IMR-90 (cell line): ENCODE measurements at regions not wholly inside any gene's neighbourhood (a gene's known extent, or its start where the extent isn't known, plus 50 kb on each side); places are given as distances from the start of the nearest gene placed in this dataset.

Experiments used
- ATAC-seq: fragments of 200-7000 bp; cut with Tn5 transposase; 2 replicates; pipeline ENCODE4 v1.9.1; 2020; ENCODE audit warnings: low read depth, mild to moderate bottlenecking, moderate library complexity
- BruUV-seq: library from RNA; stranded (reverse); fragments of 400-500 nt; replicated peaks from 2 replicates; lab custom pipeline; 2021; lab: Mats Ljungman, UMichigan
- CTCF ChIA-PET: fragments of 300-600 bp; formaldehyde crosslinking; extraction: SDS; loops from one replicate; lab custom pipeline; 2021; ENCODE audit warnings: antibody characterized with exemption; lab: Yijun Ruan, JAX
- POLR2A ChIA-PET: fragments of 300-600 bp; sonication (Branson Sonifier 250); formaldehyde crosslinking; loops from one replicate; lab custom pipeline; 2022; ENCODE audit warnings: antibody characterized with exemption; ENCODE audit not compliant: unreplicated experiment; lab: Charles Lee
- DNase-seq: peaks from one replicate; pipeline ENCODE4 v3.0.0; 2013
- H2AFZ ChIP-seq: replicated peaks from 2 replicates; pipeline ENCODE3; 2013; ENCODE audit warnings: low read length, mild to moderate bottlenecking; ENCODE audit not compliant: poor library complexity
- H2AK5ac ChIP-seq: 2 replicates; pipeline ENCODE4 v1.6.1; 2013; ENCODE audit warnings: low read depth, low read length, inconsistent platforms
- H2AK9ac ChIP-seq: replicated peaks from 2 replicates; pipeline ENCODE3; 2013; ENCODE audit warnings: mild to moderate bottlenecking, low read depth, low read length, moderate library complexity; ENCODE audit not compliant: poor library complexity
- H2BK120ac ChIP-seq: 2 replicates; pipeline ENCODE4 v1.6.1; 2013; ENCODE audit warnings: low read depth, low read length, inconsistent platforms
- H2BK15ac ChIP-seq: 3 replicates; pipeline ENCODE4 v1.6.1; 2013; ENCODE audit warnings: low read depth, low read length, inconsistent platforms
- H2BK20ac ChIP-seq: 2 replicates; pipeline ENCODE4 v1.6.1; 2013; ENCODE audit warnings: low read depth, mild to moderate bottlenecking, inconsistent platforms, low read length, moderate library complexity
- H2BK5ac ChIP-seq: 2 replicates; pipeline ENCODE4 v1.6.1; 2013; ENCODE audit warnings: mild to moderate bottlenecking, low read depth, low read length, inconsistent platforms; ENCODE audit not compliant: poor library complexity, severe bottlenecking
- H3K14ac ChIP-seq: replicated peaks from 2 replicates; pipeline ENCODE4 v1.6.1; 2013; ENCODE audit warnings: low read depth, low read length, inconsistent platforms
- H3K18ac ChIP-seq: 2 replicates; pipeline ENCODE4 v1.6.1; 2013; ENCODE audit warnings: low read depth, low read length, control low read depth
- H3K23ac ChIP-seq: 2 replicates; pipeline ENCODE4 v1.6.1; 2013; ENCODE audit warnings: low read depth, low read length, inconsistent platforms
- H3K27ac ChIP-seq: 2 replicates; pipeline ENCODE4 v1.5.1; 2013; ENCODE audit warnings: mild to moderate bottlenecking, control low read depth, low read length; ENCODE audit not compliant: insufficient read depth
- H3K27me3 ChIP-seq: 2 replicates; pipeline ENCODE4 v1.6.1; 2013; ENCODE audit warnings: low read length; ENCODE audit not compliant: control insufficient read depth, insufficient read depth
- H3K36me3 ChIP-seq: 2 replicates; pipeline ENCODE4 v1.6.1; 2013; ENCODE audit warnings: low read length, mixed read lengths; ENCODE audit not compliant: control insufficient read depth, insufficient read depth
- H3K4ac ChIP-seq: 2 replicates; pipeline ENCODE4 v1.6.1; 2013; ENCODE audit warnings: low read depth, low read length, inconsistent platforms
- H3K4me1 ChIP-seq: 2 replicates; pipeline ENCODE4 v1.6.1; 2013; ENCODE audit warnings: low read length, mixed read lengths; ENCODE audit not compliant: control insufficient read depth, insufficient read depth
- H3K4me2 ChIP-seq: 2 replicates; pipeline ENCODE4 v1.6.1; 2013; ENCODE audit warnings: low read depth, mild to moderate bottlenecking, control low read depth, low read length, moderate library complexity
- H3K4me3 ChIP-seq: 2 replicates; pipeline ENCODE4 v1.5.1; 2013; ENCODE audit warnings: low read depth, mild to moderate bottlenecking, control low read depth, low read length, moderate library complexity; ENCODE audit not compliant: insufficient read depth
- H3K56ac ChIP-seq: 2 replicates; pipeline ENCODE4 v1.6.1; 2013; ENCODE audit warnings: low read length, inconsistent platforms; ENCODE audit not compliant: insufficient read depth; ENCODE audit errors: extremely low read depth
- H3K79me1 ChIP-seq, 2 experiments: 2 replicates each; pipeline ENCODE4 v1.6.1; 2013; ENCODE audit warnings: low read length in 2 of 2, inconsistent platforms in 1 of 2, low read depth in 1 of 2
- H3K9ac ChIP-seq: 2 replicates; pipeline ENCODE4 v1.6.1; 2013; ENCODE audit warnings: low read depth, low read length, control low read depth
- H3K9me1 ChIP-seq: 2 replicates; pipeline ENCODE4 v1.6.1; 2013; ENCODE audit warnings: low read length, inconsistent platforms; ENCODE audit not compliant: insufficient read depth
- H3K9me3 ChIP-seq: 2 replicates; pipeline ENCODE4 v1.6.1; 2013; ENCODE audit warnings: low read length; ENCODE audit not compliant: control insufficient read depth, insufficient read depth
- H4K20me1 ChIP-seq: 2 replicates; pipeline ENCODE4 v1.6.1; 2013; ENCODE audit warnings: low read length, inconsistent platforms; ENCODE audit not compliant: insufficient read depth
- H4K5ac ChIP-seq: 2 replicates; pipeline ENCODE4 v1.6.1; 2013; ENCODE audit warnings: mild to moderate bottlenecking, low read depth, low read length, control low read depth
- H4K8ac ChIP-seq, 2 experiments: 2 replicates each; pipeline ENCODE4 v1.6.1; 2013; ENCODE audit warnings: low read depth in 2 of 2, low read length in 2 of 2, control low read depth in 1 of 2, inconsistent platforms in 1 of 2
- H4K91ac ChIP-seq: 2 replicates; pipeline ENCODE4 v1.6.1; 2013; ENCODE audit warnings: low read depth, low read length, inconsistent platforms; ENCODE audit not compliant: insufficient read depth
- BHLHE40 ChIP-seq: fragments of 150-350 bp; IDR thresholded peaks from 2 replicates; pipeline ENCODE4 v1.6.1; 2016; ENCODE audit warnings: mild to moderate bottlenecking, low read depth, low read length
- CEBPB ChIP-seq: IDR thresholded peaks from 2 replicates; pipeline ENCODE4 v1.6.1; 2012; ENCODE audit warnings: low read depth, low read length, improper control_type of control experiment
- CHD1 ChIP-seq: IDR thresholded peaks from 2 replicates; pipeline ENCODE4 v1.6.1; 2012; ENCODE audit warnings: low read depth, low read length, improper control_type of control experiment
- FOS ChIP-seq: fragments of 150-350 bp; IDR thresholded peaks from 2 replicates; pipeline ENCODE4 v1.6.1; 2016; ENCODE audit warnings: low read depth, low read length
- MAFK ChIP-seq: IDR thresholded peaks from 2 replicates; pipeline ENCODE4 v1.6.1; 2012; ENCODE audit warnings: low read depth, low read length, improper control_type of control experiment
- MAZ ChIP-seq: IDR thresholded peaks from 2 replicates; pipeline ENCODE4 v1.6.1; 2012; ENCODE audit warnings: low read depth, mild to moderate bottlenecking, low read length, improper control_type of control experiment, moderate library complexity, borderline replicate concordance
- MXI1 ChIP-seq: IDR thresholded peaks from 2 replicates; pipeline ENCODE4 v1.6.1; 2012; ENCODE audit warnings: low read depth, mild to moderate bottlenecking, low read length, moderate library complexity, borderline replicate concordance
- NFE2L2 ChIP-seq: fragments of 150-350 bp; IDR thresholded peaks from 2 replicates; pipeline ENCODE4 v1.6.1; 2016; ENCODE audit warnings: low read depth, mild to moderate bottlenecking, low read length
- POLR2A ChIP-seq: IDR thresholded peaks from 2 replicates; pipeline ENCODE4 v1.6.1; 2012; ENCODE audit warnings: mild to moderate bottlenecking, low read depth, low read length
- RAD21 ChIP-seq: IDR thresholded peaks from 2 replicates; pipeline ENCODE4 v1.6.1; 2012; ENCODE audit warnings: low read length, improper control_type of control experiment
- RCOR1 ChIP-seq: IDR thresholded peaks from 2 replicates; pipeline ENCODE4 v1.6.1; 2012; ENCODE audit warnings: mild to moderate bottlenecking, low read length, improper control_type of control experiment; ENCODE audit not compliant: insufficient replicate concordance
- RFX5 ChIP-seq: IDR thresholded peaks from 2 replicates; pipeline ENCODE4 v1.8.0; 2012; ENCODE audit warnings: low read depth, mild to moderate bottlenecking, low read length, moderate library complexity
- SMC3 ChIP-seq: fragments of 150-350 bp; IDR thresholded peaks from 2 replicates; pipeline ENCODE4 v1.6.1; 2016; ENCODE audit warnings: low read depth, mild to moderate bottlenecking, antibody characterized with exemption, low read length, moderate library complexity
- WGBS, 2 experiments: methylation state at CpG; one replicate each; pipeline versions ENCODE4 v1.1.5 to v1.1.7; 2013; ENCODE audit warnings: missing lambda C conversion rate in 2 of 2; ENCODE audit not compliant: insufficient read length in 1 of 2; ENCODE audit errors: extremely low coverage in 2 of 2; 5-methylcytosine and 5-hydroxymethylcytosine counted together
- dilution Hi-C: fragments of 300-500 bp; cut with HindIII; formaldehyde crosslinking; loops from one replicate; pipeline ENCODE4 v1.14.3; 2018; ENCODE audit warnings: low sequenced_read_pairs; ENCODE audit not compliant: unreplicated experiment
- in situ Hi-C: fragments of 300-500 bp; cut with MboI; formaldehyde crosslinking; loops from 3 replicates; pipeline ENCODE4 v1.14.3; 2019; ENCODE audit warnings: low sequenced_read_pairs, inconsistent platforms, mixed read lengths
- intact Hi-C: fragments of 100-400 bp; cut with micrococcal nuclease; formaldehyde crosslinking; loops from 2 replicates; pipeline ENCODE4 v1.10.0; 2022
- TF ChIP-seq, protein P1 (sequence below): fragments of 150-350 bp; IDR thresholded peaks from 2 replicates; pipeline ENCODE4 v1.6.1; 2017; ENCODE audit warnings: mild to moderate bottlenecking, antibody characterized with exemption, low read length, low read depth
- TF ChIP-seq, protein P2 (sequence below): fragments of 150-350 bp; IDR thresholded peaks from 2 replicates; pipeline ENCODE4 v1.6.1; 2016; ENCODE audit warnings: low read depth, mild to moderate bottlenecking, low read length, moderate library complexity, borderline replicate concordance
- TF ChIP-seq, protein P3 (sequence below): conservative IDR thresholded peaks from 2 replicates; pipeline ENCODE4 v1.5.1; 2012; ENCODE audit warnings: mild to moderate bottlenecking, low read depth, low read length, improper control_type of control experiment

DNA sequence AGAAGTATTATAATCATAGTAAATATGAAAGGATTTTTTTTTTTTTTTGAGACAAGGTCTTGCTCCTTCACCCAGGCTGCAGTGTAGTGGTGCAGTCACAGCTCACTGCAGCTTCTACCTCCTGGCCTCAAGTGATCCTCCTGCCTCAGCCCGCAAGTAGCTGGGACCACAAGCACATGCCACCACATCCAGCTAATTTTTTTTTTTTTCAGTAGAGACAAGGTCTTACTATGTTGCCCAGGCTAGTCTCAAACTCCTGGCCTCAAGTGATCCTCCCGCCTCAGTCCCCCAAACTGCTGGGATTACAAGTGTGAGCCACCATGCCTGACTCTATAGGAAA, 86.2 kb upstream of the FOXN2 start:
- Histone ChIP-seq H3K14ac (no peak overlapping the region), H3K4me2 (no peak overlapping the region), H3K9ac (no peak overlapping the region), H2BK5ac (no peak overlapping the region), H3K4me3 (no peak overlapping the region), H3K9me3 (no peaks in the 10 kb centered on the region), H4K5ac (no peak overlapping the region), H3K36me3 (no peaks in the 10 kb centered on the region), H3K9me1 (no peaks in the 10 kb centered on the region), H2AFZ (no peak overlapping the region), H2BK120ac (no peak overlapping the region), H3K23ac (no peak overlapping the region), H2AK9ac (no peak overlapping the region), H4K8ac (no peak overlapping the region), H4K91ac (no peak overlapping the region), H4K20me1 (no peaks in the 10 kb centered on the region), H2BK15ac (no peak overlapping the region), H3K4ac (no peak overlapping the region), H3K79me1 (no peaks in the 10 kb centered on the region), H3K18ac (no peak overlapping the region), H2AK5ac (no peak overlapping the region), H3K27ac (no peak overlapping the region), H3K4me1 (no peaks in the 10 kb centered on the region), H3K56ac (no peak overlapping the region), H2BK20ac (no peak overlapping the region), H3K27me3 (no peaks in the 10 kb centered on the region; the same call in 1 of the 2 replicates)
- ChIA-PET POLR2A (no interaction called here), CTCF (no interaction called here)
- dilution Hi-C loops: no loop called here
- ATAC-seq (no peak), DNase-seq (no peak)
- WGBS, 2 experiments: no CpG with 5 or more reads among the region's 2 CpGs
- no TSS peak for BruUV-seq
- intact Hi-C loops: no loop called here
- in situ Hi-C loops: no loop called here
- TF ChIP-seq MXI1 (no peak), MAZ (no peak), FOS (no peak), POLR2A (no peak), NFE2L2 (no peak), CEBPB (no peak), CHD1 (no peak), RCOR1 (no peak), SMC3 (no peak), RFX5 (no peak), RAD21 (no peak), BHLHE40 (no peak), MAFK (no peak)
- TF ChIP-seq, protein P1, sequence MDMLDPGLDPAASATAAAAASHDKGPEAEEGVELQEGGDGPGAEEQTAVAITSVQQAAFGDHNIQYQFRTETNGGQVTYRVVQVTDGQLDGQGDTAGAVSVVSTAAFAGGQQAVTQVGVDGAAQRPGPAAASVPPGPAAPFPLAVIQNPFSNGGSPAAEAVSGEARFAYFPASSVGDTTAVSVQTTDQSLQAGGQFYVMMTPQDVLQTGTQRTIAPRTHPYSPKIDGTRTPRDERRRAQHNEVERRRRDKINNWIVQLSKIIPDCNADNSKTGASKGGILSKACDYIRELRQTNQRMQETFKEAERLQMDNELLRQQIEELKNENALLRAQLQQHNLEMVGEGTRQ: no peak
- TF ChIP-seq, protein P2, sequence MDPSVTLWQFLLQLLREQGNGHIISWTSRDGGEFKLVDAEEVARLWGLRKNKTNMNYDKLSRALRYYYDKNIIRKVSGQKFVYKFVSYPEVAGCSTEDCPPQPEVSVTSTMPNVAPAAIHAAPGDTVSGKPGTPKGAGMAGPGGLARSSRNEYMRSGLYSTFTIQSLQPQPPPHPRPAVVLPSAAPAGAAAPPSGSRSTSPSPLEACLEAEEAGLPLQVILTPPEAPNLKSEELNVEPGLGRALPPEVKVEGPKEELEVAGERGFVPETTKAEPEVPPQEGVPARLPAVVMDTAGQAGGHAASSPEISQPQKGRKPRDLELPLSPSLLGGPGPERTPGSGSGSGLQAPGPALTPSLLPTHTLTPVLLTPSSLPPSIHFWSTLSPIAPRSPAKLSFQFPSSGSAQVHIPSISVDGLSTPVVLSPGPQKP: no peak
- TF ChIP-seq, protein P3, sequence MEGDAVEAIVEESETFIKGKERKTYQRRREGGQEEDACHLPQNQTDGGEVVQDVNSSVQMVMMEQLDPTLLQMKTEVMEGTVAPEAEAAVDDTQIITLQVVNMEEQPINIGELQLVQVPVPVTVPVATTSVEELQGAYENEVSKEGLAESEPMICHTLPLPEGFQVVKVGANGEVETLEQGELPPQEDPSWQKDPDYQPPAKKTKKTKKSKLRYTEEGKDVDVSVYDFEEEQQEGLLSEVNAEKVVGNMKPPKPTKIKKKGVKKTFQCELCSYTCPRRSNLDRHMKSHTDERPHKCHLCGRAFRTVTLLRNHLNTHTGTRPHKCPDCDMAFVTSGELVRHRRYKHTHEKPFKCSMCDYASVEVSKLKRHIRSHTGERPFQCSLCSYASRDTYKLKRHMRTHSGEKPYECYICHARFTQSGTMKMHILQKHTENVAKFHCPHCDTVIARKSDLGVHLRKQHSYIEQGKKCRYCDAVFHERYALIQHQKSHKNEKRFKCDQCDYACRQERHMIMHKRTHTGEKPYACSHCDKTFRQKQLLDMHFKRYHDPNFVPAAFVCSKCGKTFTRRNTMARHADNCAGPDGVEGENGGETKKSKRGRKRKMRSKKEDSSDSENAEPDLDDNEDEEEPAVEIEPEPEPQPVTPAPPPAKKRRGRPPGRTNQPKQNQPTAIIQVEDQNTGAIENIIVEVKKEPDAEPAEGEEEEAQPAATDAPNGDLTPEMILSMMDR: no peak
